Mesenchymal stem cell (in vitro differentiated cells and primary cell): ENCODE measurements at regions not wholly inside any gene's neighbourhood (a gene's known extent, or its start where the extent isn't known, plus 50 kb on each side); places are given as distances from the start of the nearest gene placed in this dataset.

Experiments
- DNase-seq: peaks from one replicate; pipeline ENCODE4 v3.0.0-alpha.2; 2013
- H2AFZ ChIP-seq: one replicate; pipeline ENCODE4 v1.6.1; 2013; ENCODE audit warnings: low read depth, mild to moderate bottlenecking, control low read depth, inconsistent platforms, low read length, moderate library complexity
- H2AK5ac ChIP-seq: 2 replicates; pipeline ENCODE4 v1.6.1; 2013; ENCODE audit warnings: low read length, moderate library complexity, mild to moderate bottlenecking, inconsistent platforms; ENCODE audit not compliant: severe bottlenecking
- H2BK120ac ChIP-seq: one replicate; pipeline ENCODE4 v1.6.1; 2013; ENCODE audit warnings: low read depth, mild to moderate bottlenecking, inconsistent platforms, low read length, moderate library complexity
- H2BK12ac ChIP-seq, 2 experiments: one replicate each; pipeline ENCODE4 v1.6.1; 2013; ENCODE audit warnings: inconsistent platforms in 2 of 2, low read length in 2 of 2, mild to moderate bottlenecking in 2 of 2, moderate library complexity in 2 of 2, control low read depth in 1 of 2
- H2BK15ac ChIP-seq: one replicate; pipeline ENCODE4 v1.6.1; 2013; ENCODE audit warnings: mild to moderate bottlenecking, low read depth, inconsistent platforms; ENCODE audit not compliant: poor library complexity, severe bottlenecking
- H2BK5ac ChIP-seq: 2 replicates; pipeline ENCODE4 v1.6.1; 2013; ENCODE audit warnings: low read depth, mild to moderate bottlenecking, low read length, control low read depth, inconsistent platforms; ENCODE audit not compliant: poor library complexity, severe bottlenecking
- H3K14ac ChIP-seq, 2 experiments: one replicate each; pipeline ENCODE4 v1.6.1; 2013; ENCODE audit warnings: inconsistent platforms in 2 of 2, low read length in 2 of 2, control low read depth in 1 of 2, mild to moderate bottlenecking in 1 of 2, moderate library complexity in 1 of 2
- H3K18ac ChIP-seq, 2 experiments: one replicate each; pipeline ENCODE4 v1.6.1; 2013; ENCODE audit warnings: inconsistent platforms in 2 of 2, low read length in 2 of 2, control low read depth in 1 of 2, low read depth in 1 of 2, mild to moderate bottlenecking in 1 of 2
- H3K23ac ChIP-seq, 2 experiments: one replicate each; pipeline ENCODE4 v1.6.1; 2013; ENCODE audit warnings: inconsistent platforms in 2 of 2, low read length in 2 of 2, mild to moderate bottlenecking in 2 of 2, moderate library complexity in 2 of 2, control low read depth in 1 of 2
- H3K27ac ChIP-seq: 2 replicates; pipeline ENCODE4 v1.5.1; 2013; ENCODE audit warnings: mild to moderate bottlenecking, moderate library complexity, low read length, control low read depth, inconsistent platforms; ENCODE audit not compliant: poor library complexity, severe bottlenecking
- H3K27me3 ChIP-seq, 2 experiments: 2 replicates each; pipeline versions ENCODE4 v1.6.1 to v1.7.0; 2013; ENCODE audit warnings: low read length in 2 of 2, mild to moderate bottlenecking in 2 of 2, moderate library complexity in 2 of 2, control low read depth in 1 of 2, inconsistent platforms in 1 of 2; ENCODE audit not compliant: control insufficient read depth in 1 of 2, insufficient read depth in 1 of 2
- H3K36me3 ChIP-seq, 2 experiments: 2 replicates each; pipeline versions ENCODE4 v1.6.1 to v1.7.0; 2013; ENCODE audit warnings: low read length in 2 of 2, control low read depth in 1 of 2, inconsistent platforms in 1 of 2, low read depth in 1 of 2, mild to moderate bottlenecking in 1 of 2; ENCODE audit not compliant: insufficient read depth in 2 of 2, control insufficient read depth in 1 of 2
- H3K4ac ChIP-seq, 2 experiments: one replicate each; pipeline ENCODE4 v1.6.1; 2013; ENCODE audit warnings: inconsistent platforms in 2 of 2, low read length in 2 of 2, mild to moderate bottlenecking in 2 of 2, moderate library complexity in 2 of 2, control low read depth in 1 of 2, low read depth in 1 of 2
- H3K4me1 ChIP-seq: 2 replicates; pipeline ENCODE4 v1.6.1; 2013; ENCODE audit warnings: low read depth, low read length, control low read depth; ENCODE audit not compliant: control insufficient read depth, insufficient read depth
- H3K4me2 ChIP-seq: 2 replicates; pipeline ENCODE4 v1.6.1; 2013; ENCODE audit warnings: low read length, mild to moderate bottlenecking, inconsistent platforms; ENCODE audit not compliant: poor library complexity, severe bottlenecking
- H3K4me3 ChIP-seq, 2 experiments: 2 replicates each; pipeline versions ENCODE4 v1.5.1 to v1.7.0; 2013; ENCODE audit warnings: low read length in 2 of 2, mild to moderate bottlenecking in 2 of 2, control low read depth in 1 of 2, low read depth in 1 of 2; ENCODE audit not compliant: insufficient read depth in 1 of 2
- H3K79me1 ChIP-seq: replicated peaks from 2 replicates; pipeline ENCODE4 v1.6.1; 2013; ENCODE audit warnings: mild to moderate bottlenecking, control low read depth, low read length, inconsistent platforms; ENCODE audit not compliant: poor library complexity, severe bottlenecking
- H3K9ac ChIP-seq: 2 replicates; pipeline ENCODE4 v1.7.0; 2013; ENCODE audit warnings: mild to moderate bottlenecking, low read length, moderate library complexity
- H3K9me3 ChIP-seq: 2 replicates; pipeline ENCODE4 v1.7.0; 2013; ENCODE audit warnings: mild to moderate bottlenecking, low read length; ENCODE audit not compliant: control insufficient read depth
- H4K8ac ChIP-seq: one replicate; pipeline ENCODE4 v1.6.1; 2013; ENCODE audit warnings: inconsistent platforms, mild to moderate bottlenecking, low read length, moderate library complexity
- H4K91ac ChIP-seq: one replicate; pipeline ENCODE4 v1.6.1; 2013; ENCODE audit warnings: mild to moderate bottlenecking, low read length, inconsistent platforms
- WGBS: methylation state at CpG from one replicate; pipeline ENCODE4 v1.1.7; 2013; ENCODE audit warnings: mixed read lengths; 5-methylcytosine and 5-hydroxymethylcytosine counted together

DNA sequence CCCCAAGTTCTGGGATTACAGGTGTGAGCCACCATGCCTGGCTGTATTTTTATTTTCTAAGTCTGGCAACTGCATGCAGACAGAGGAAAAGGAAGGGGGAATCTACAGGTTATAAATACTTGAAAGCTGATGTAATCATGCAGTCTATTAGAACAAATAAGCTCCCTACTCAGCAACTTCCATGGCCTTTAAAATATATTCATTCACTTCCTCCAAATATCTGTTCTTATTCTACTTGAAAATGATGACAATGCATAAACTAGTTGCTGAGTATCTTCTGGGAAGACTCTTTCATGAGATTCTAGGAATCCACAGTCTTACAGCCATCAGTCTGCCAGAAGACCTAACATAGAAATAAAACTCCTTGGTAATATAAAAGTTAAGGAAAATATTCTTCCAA is 66.9 kb upstream of the NCKAP5 start:
- Histone ChIP-seq H2BK15ac (no peak overlapping the region), H4K91ac (no peak overlapping the region), H3K14ac (no peak overlapping the region), H3K4me1 (peaks cover 7% of the 10 kb centered on the region), H3K23ac (no peak overlapping the region), H2BK12ac (no peak overlapping the region), H2AK5ac (no peak overlapping the region), H3K27me3 (no peaks in the 10 kb centered on the region), H3K79me1 (no peaks in the 10 kb centered on the region), H2BK120ac (no peak overlapping the region), H2BK5ac (no peak overlapping the region), H2AFZ (no peak overlapping the region), H4K8ac (no peak overlapping the region), H3K9me3 (no peaks in the 10 kb centered on the region), H3K18ac (no peak overlapping the region), H3K4me2 (no peak overlapping the region), H3K36me3 (no peaks in the 10 kb centered on the region), H3K4me3 (no peak overlapping the region), H3K4ac (no peak overlapping the region), H3K27ac (peak overlapping the region; percentile 43), H3K9ac (no peak overlapping the region)
- no peak for DNase-seq

DNA sequence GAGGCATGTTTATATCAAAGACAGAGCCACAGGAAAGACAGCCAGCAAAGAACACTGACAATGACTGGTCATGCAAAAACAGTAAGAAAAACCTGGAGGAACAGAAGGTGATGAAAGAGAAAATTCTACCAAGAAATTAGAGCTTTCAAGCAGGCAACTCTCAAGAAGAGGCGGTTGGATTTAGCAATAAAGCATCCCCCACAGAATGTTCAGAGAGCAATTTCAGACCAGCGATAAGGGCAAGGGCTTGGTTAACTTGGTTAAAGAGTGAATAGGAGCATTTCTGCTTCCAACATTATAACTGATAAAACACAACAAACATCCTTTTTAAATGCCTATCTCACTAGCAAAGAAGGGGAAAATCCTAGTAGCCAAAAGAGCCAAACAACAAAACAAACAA is 68.0 kb upstream of the NCKAP5 start:
- Histone ChIP-seq H3K79me1 (no peaks in the 10 kb centered on the region), H2BK5ac (no peak overlapping the region), H3K9ac (no peak overlapping the region), H3K4me1 (peaks cover 7% of the 10 kb centered on the region), H2BK12ac (no peak overlapping the region), H3K4me2 (no peak overlapping the region), H3K23ac (no peak overlapping the region), H3K36me3 (no peaks in the 10 kb centered on the region), H3K18ac (no peak overlapping the region), H3K9me3 (no peaks in the 10 kb centered on the region), H3K27me3 (no peaks in the 10 kb centered on the region), H3K27ac (no peak overlapping the region), H2BK120ac (no peak overlapping the region), H2AK5ac (peak overlapping the region; percentile 76), H4K91ac (no peak overlapping the region), H2BK15ac (no peak overlapping the region), H3K14ac (no peak overlapping the region), H3K4me3 (no peak overlapping the region), H3K4ac (no peak overlapping the region), H2AFZ (no peak overlapping the region), H4K8ac (no peak overlapping the region)
- DNase-seq = no peak
- WGBS = no CpG with 5 or more reads among the region's 2 CpGs

DNA sequence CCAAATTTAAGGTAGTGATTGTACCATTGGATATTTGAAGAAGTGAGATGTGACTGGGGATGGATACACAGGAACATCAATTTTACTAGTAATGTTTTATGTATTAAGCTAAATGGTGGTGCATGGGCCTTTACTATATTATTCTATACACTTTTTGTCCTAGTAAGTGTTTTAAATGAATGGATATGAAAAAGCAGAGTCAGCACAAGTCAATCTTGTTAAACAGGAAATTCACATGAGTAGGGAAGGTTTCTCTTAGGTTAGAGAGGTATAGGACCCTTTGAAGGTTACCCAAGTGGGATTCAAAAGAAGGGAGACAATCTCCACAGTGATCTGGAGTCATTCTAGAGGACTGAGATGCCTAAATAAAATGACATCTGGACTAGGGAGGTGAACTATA is 71.8 kb upstream of the NCKAP5 start:
- no peak overlapping the region for H3K23ac ChIP-seq
- no peak overlapping the region for H3K27ac ChIP-seq
- no peak for DNase-seq

DNA sequence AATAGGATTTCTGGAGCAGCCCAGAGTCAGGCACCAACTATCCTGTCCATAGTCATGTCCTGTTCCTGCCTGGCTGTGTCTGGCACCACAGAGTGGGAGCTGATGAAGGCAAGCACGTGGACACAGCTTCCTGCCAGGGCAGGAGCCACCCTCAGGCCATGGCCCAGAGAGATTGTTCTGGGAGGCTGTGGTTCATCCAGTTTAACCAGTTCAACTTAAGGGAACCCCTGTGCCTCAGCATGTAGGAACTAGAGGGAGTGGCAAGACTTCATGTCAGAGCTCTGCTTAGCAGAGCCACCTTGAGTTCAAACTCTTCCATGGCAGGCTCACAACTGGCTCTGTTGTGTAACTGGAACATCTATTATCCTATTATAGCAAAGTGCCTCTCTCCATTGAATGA is 73.2 kb upstream of the NCKAP5 start:
- H3K27me3 ChIP-seq = no peaks in the 10 kb centered on the region
- H3K79me1 ChIP-seq = no peaks in the 10 kb centered on the region
- no peak overlapping the region for H2BK120ac ChIP-seq
- H3K4me1 ChIP-seq = peaks cover 2% of the 10 kb centered on the region
- H2BK5ac ChIP-seq = no peak overlapping the region
- H2AFZ ChIP-seq = no peak overlapping the region
- H3K4ac ChIP-seq = no peak overlapping the region
- WGBS = 17% methylated on average over 1 of the region's 1 CpG
- H3K9me3 ChIP-seq = no peaks in the 10 kb centered on the region
- H2BK15ac ChIP-seq = peak overlapping the region; percentile 48
- H4K91ac ChIP-seq = no peak overlapping the region
- H3K27ac ChIP-seq = no peak overlapping the region
- no peak overlapping the region for H3K14ac ChIP-seq
- no peaks in the 10 kb centered on the region for H3K36me3 ChIP-seq
- no peak overlapping the region for H4K8ac ChIP-seq
- no peak overlapping the region for H3K9ac ChIP-seq
- H2BK12ac ChIP-seq = no peak overlapping the region
- H3K4me3 ChIP-seq = no peak overlapping the region
- DNase-seq = peak; percentile 12
- no peak overlapping the region for H2AK5ac ChIP-seq
- no peak overlapping the region for H3K23ac ChIP-seq
- H3K18ac ChIP-seq = peak overlapping the region in 1 of 2 experiments; percentile 21
- no peak overlapping the region for H3K4me2 ChIP-seq

More for the DNA sequence above, 71.8 kb upstream of the NCKAP5 start:
- Histone ChIP-seq H3K4me2 (no peak overlapping the region), H2AFZ (no peak overlapping the region), H3K4me1 (peaks cover 2% of the 10 kb centered on the region), H3K4ac (no peak overlapping the region), H3K36me3 (no peaks in the 10 kb centered on the region), H2BK12ac (no peak overlapping the region), H3K18ac (no peak overlapping the region), H4K8ac (no peak overlapping the region), H2AK5ac (no peak overlapping the region), H3K9me3 (no peaks in the 10 kb centered on the region), H2BK15ac (no peak overlapping the region), H3K14ac (no peak overlapping the region), H2BK120ac (no peak overlapping the region), H3K9ac (no peak overlapping the region), H4K91ac (no peak overlapping the region), H3K27me3 (no peaks in the 10 kb centered on the region), H3K79me1 (no peaks in the 10 kb centered on the region), H2BK5ac (no peak overlapping the region), H3K4me3 (no peak overlapping the region)
